ENCODE measurements at regions not wholly inside any gene's neighbourhood (a gene's known extent, or its start where the extent isn't known, plus 50 kb on each side); places are given as distances from the start of the nearest gene placed in this dataset.

- DNase-seq (ENCODE audit: low read depth in 3 of 3): no peak
Measured at GRCh38 chr1:62981434-62981833, 197.5 kb downstream of the ATG4C start.

GRCh38 chr1:62988867-62989266 is 204.9 kb downstream of the ATG4C start:
- no peak for DNase-seq (ENCODE audit: low read depth in 3 of 3)

DNA sequence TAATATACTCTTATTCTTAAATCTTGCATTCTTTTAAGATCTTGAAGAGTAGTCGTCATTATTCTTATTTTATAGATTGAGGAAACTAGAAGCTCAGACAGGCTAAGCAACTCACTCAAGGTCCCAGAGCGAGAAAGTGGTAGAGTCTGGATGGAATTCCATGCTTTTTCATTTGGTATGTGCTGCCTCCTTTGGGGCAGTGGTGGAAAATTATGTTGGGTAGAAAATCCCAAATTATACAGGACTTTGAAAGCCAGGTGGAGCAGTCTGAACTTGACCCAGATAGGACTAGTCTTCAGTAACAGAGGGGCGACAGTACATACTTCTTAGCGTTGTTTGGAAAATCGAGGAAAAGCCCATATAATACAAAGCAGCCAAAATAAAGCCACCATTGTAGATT is 205.6 kb downstream of the ATG4C start:
- no peak for DNase-seq (ENCODE audit: low read depth in 3 of 3)

- DNase-seq (ENCODE audit: low read depth in 3 of 3): no peak
Measured at GRCh38 chr1:62991152-62991551, 207.2 kb downstream of the ATG4C start.

DNA sequence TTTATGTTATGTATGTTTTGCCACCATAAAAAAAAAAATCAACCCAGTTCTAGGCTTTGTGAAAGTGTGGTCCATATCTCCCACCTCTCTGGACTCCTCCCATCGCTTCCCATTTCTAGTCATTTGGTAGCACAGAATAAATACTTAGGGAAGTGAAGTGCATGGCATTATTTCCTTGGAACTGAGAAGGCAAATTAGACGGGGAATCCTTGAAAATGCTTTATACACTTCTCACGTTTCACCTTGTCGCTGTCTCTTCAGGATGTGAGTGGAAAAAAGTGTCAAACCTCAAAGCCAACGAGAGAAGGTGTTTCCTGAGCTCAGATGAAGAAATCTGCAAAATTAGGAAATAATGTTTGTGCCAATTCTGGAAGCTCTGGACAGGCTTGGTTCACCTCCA is 209.9 kb downstream of the ATG4C start:
- no peak for DNase-seq (ENCODE audit: low read depth in 3 of 3)

DNA sequence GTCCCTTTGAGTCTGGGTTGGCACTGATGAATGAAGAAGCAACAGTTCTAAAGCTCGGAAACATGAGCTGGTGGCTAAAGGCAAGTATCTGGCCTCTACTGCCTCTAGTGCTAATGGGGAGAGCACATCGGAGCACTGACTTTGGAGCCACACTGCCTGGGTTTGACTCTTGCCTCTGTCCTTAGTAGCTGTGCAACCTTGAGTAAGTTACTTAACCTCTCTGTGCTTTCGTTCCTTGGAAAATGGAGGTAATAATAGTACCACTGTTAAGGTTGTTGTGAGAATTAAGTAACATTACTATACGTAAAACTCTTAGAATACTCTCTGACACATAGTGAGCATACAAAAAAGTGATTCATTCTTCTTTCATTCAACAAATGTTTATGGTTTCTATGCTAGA is 211.2 kb downstream of the ATG4C start:
- no peak for DNase-seq (ENCODE audit: low read depth in 3 of 3)

DNA sequence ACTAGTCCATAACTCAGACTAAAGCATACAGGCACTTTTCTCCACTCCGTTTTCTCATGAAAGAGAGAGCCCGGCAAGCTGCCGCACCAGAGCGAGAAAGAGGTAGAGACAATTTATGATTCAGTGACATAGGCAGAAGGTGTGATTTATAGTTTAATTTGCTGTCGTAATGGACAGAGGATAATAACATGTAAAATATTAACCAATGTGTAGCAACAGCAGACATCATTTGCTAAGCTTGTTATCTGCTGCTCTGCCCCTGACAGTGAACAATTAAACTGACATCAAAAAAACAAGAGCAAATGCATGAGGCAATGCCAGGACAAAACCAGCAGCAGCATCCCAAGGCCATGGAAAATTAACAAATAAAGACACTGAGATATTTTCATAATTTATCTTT is 214.0 kb downstream of the ATG4C start:
- no peak for DNase-seq (ENCODE audit: low read depth in 3 of 3)

DNA sequence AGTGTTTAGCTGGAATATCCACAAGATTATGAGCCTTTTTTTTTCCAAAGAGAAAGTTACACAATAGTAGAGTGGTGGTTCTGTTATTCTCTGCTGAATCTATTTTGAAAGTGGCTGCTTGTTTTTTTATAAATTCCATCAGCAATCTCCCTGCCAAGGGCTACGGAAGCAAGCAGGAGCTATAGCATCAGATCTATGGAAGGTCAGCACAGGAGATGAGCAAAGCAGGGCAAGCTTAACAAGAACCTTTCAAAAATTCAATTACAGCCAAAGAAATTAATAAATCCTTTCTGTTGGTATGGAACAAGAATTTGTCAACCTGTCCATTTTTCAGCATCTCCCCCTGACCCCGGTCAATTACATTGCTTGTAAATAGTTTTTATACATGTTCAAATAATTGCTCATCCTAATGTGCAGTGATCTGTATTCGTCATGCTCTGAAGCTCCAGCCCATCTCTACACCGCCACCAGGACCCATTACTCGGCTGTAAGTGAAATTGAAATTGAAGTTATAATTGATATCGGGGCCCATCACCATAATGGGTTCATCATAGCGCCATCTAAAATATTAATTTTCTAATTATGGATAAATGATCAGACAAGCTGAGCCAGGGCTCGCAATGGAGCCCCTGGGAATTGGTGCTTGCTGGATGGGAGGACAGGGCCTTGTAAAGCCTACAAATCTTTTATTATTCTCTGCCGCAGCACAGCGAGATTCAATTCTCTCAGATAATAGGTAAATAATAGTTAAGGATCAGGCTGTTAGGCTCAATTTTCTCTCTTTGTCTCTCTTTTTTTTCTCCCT is 215.1 kb downstream of the ATG4C start:
- DNase-seq (ENCODE audit: low read depth in 3 of 3): no peak

DNA sequence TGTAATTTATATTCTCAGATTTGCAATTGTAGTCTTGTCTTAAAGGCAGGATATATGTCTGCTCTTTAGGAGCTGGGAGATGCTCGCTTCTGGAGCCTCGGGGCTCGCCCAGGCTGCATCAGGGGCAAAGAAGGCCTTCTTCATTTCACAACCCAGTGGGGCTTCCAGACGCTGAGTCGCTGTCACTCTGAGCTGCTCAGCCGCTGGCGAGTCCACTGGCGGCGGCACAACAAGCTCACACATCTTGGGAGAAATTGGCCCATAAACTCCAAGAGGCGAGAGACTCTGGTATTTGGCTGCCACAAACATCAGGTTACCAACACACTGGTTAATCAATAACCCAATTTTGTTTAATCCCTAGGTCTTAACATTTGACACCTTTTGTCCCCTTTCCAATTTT is 216.6 kb downstream of the ATG4C start:
- DNase-seq (ENCODE audit: low read depth in 3 of 3): no peak

GRCh38 chr1:63004868-63005267 is 220.9 kb downstream of the ATG4C start:
- no peak for DNase-seq (ENCODE audit: low read depth in 3 of 3)

- no peak for DNase-seq (ENCODE audit: low read depth in 3 of 3)
Measured at GRCh38 chr1:63005812-63006211, 221.9 kb downstream of the ATG4C start.

DNA sequence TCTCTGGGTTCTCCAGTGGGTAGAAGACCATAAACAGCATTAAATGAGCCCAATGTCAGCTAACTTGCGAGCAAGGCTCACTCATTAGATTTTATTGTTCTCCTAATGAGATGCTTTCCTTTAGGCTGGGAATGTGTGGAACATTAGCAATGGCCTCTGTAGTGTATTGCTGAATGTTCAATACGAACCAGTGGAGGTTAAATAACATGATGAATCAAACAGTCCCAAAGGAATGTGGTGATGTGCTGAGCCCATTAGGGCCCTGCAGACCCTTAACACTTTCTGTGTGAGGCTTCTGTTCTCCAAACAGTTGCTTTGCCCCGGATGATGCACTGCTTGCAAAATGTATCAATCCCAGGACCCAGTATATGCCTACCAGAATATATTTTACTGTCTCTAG is 225.5 kb downstream of the ATG4C start:
- no peak for DNase-seq (ENCODE audit: low read depth in 3 of 3)

GRCh38 chr1:63010913-63011660 is 227.2 kb downstream of the ATG4C start:
- no peak for DNase-seq (ENCODE audit: low read depth in 3 of 3)

GRCh38 chr1:63012339-63012738 is 228.4 kb downstream of the ATG4C start:
- no peak for DNase-seq (ENCODE audit: low read depth in 3 of 3)

DNA sequence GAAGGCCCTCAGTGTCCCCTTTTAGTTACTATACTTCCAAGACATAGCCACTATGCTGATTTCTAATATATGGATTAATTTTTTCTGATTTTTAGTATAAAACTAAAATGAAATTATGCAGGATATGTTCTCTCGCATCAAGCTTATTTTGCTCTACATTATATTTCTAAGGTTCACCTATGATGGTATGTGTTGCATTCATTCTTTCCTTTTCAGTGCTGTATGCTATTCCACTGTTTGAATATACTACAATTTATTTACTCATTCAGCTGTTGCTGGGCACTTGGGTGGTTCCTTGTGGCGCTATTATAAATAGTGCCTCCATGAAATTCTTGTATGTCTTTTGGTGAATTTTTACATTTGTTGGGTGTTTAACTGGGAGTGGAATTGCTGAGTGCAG is 230.3 kb downstream of the ATG4C start:
- no peak for DNase-seq (ENCODE audit: low read depth in 3 of 3)

DNA sequence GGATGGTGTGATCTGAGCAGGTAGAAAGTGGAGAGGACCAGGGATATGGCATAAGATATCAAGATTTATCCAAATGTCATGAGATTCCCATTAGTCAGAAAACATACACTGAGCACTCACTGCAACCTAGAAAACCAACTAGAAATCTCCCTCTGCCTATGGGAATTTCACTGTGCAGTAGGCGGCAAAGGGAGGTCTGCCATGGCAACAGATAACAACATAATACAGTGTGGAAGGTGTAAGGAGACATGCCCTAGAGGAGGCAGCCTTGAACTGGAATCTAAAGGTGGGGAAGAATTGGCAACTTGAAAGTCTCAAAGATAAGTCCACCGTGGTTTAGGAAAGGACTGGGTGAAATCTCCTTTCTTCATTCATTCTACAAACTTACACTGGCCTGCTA is 238.4 kb downstream of the ATG4C start:
- no peak for DNase-seq (ENCODE audit: low read depth in 3 of 3)

- DNase-seq (ENCODE audit: low read depth in 3 of 3): no peak
Measured at GRCh38 chr1:63023171-63023570, 239.2 kb downstream of the ATG4C start.

DNA sequence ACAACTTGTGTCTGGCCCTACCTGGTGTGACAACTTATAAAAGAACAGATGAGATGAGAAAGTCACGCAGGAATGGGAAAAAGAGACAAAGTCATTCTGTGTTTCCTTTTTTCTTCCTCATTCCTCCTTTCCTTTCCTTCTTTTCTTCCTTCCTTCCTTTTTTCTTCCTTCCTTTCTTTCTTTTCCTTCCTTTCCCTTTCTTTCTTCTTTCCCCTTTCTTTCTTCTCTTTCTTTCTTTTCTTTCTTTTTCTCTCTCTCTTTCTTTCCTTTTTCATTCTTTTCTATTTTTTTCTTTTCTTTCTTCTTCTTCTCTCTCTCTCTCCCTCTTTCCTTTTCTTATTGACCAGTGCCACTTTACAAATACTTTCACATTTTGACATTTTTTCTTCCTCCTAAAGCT is 239.7 kb downstream of the ATG4C start:
- no peak for DNase-seq (ENCODE audit: low read depth in 3 of 3)

- DNase-seq (ENCODE audit: low read depth in 3 of 3): no peak
Measured at GRCh38 chr1:63024132-63024531, 240.2 kb downstream of the ATG4C start.

DNA sequence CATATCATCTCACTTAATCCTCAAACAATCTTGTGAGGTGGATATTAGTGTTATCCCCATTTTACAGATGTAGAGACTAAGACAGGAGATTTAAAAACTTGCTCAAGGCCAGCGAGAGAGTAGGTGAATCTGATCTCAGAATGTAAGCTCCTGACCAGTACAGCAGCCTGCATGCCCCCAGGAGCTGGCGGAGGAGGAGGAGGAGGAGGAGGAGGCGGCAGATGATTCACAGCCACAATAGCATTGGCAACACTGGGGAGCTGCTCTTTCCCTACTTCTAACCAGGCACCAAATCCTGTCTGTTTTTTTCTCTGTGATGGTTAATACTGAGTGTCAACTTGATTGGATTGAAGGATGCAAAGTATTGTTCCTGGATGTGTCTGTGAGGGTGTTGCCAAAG is 243.2 kb downstream of the ATG4C start:
- DNase-seq (ENCODE audit: low read depth in 3 of 3): no peak

DNA sequence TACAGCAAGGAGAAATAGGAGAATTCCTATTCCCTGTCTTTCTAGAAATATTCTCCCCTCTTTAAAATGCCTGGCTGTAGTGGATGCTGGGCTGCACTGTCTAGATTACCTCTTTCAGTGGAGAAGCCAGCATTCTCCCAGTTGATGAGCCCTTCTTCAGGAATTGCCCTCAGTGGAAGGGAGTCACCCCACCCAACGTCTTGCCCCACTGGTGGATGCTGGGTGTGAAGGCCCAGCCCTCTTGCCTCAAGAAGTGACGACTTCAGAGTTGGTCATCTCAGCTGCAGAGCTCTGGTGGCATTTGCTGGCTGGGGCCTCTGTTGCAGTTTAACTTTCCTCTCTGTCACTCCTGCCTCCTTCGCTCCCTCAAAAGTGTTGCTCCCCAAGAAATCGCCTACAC is 248.2 kb downstream of the ATG4C start:
- no peak for DNase-seq (ENCODE audit: low read depth in 3 of 3)

DNA sequence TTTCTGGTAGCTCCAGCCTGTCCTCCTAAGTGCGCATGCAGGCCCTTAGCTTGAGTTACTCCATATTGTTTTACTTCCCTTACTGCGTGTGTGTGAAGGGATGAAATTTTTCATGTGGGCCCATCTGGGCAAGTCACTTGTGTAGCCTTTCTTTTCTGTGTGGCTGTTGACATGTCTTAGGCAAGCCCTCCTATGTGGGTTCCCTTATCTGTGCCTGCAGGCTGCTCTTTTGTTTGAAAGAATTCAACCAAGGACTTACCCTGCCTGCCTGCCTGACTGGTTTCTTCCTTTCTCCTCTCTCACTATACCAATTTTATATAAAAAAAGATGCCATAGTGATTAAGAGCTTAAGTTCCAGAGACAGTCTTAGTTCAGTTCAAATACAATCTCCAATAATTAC is 249.3 kb downstream of the ATG4C start:
- DNase-seq (ENCODE audit: low read depth in 3 of 3): no peak

DNA sequence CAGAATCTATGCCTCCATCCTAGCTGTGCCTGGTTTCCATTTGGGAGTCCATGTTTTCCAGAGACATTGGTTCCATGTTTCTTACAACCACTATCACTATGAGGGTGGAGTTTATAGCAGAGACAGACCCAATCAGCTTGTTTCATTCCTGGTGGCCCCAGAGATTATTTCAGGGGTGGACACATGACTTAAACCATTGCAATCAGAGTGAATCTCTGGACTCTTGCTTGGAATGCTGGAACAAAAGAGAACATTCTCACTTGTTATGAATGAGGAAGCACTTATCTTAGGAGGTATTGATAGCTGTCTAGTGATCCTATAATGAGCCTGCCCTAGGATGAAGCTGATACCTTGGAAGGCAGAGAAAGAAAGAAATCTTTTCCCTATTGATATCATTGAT is 250.3 kb downstream of the ATG4C start:
- DNase-seq (ENCODE audit: low read depth in 3 of 3): no peak

Measured in stimulated activated CD4-positive, alpha-beta T cell treated with anti-CD3 and anti-CD28 coated beads, TNF-alpha, amount 100 ng/mL, for 24 hours (primary cell).